ENCODE measurements at regions not wholly inside any gene's neighbourhood (a gene's known extent, or its start where the extent isn't known, plus 50 kb on each side); places are given as distances from the start of the nearest gene placed in this dataset.

GRCh38 chr11:80103142-80103859, 662.5 kb upstream of the TENM4 start:
- DNase-seq (ENCODE audit: low read depth, low spot score): no peak

- no peak for DNase-seq (ENCODE audit: low read depth, low spot score)
Observed at GRCh38 chr11:80097146-80097545, 656.3 kb upstream of the TENM4 start.

- DNase-seq (ENCODE audit: low read depth, low spot score): no peak
Observed at GRCh38 chr11:80096736-80097135, 655.9 kb upstream of the TENM4 start.

- no peak for DNase-seq (ENCODE audit: low read depth, low spot score)
Observed at GRCh38 chr11:80086496-80087055, 645.7 kb upstream of the TENM4 start.

- DNase-seq (ENCODE audit: low read depth, low spot score): no peak
Observed at GRCh38 chr11:80085563-80085962, 644.7 kb upstream of the TENM4 start.

- no peak for DNase-seq (ENCODE audit: low read depth, low spot score)
Observed at GRCh38 chr11:80084608-80085007, 643.8 kb upstream of the TENM4 start.

GRCh38 chr11:80083531-80083951, 642.7 kb upstream of the TENM4 start:
- no peak for DNase-seq (ENCODE audit: low read depth, low spot score)

- DNase-seq (ENCODE audit: low read depth, low spot score): no peak
Observed at GRCh38 chr11:80082406-80082805, 641.6 kb upstream of the TENM4 start.

- DNase-seq (ENCODE audit: low read depth, low spot score): no peak
Observed at GRCh38 chr11:80077113-80077512, 636.3 kb upstream of the TENM4 start.

GRCh38 chr11:80074837-80075236, 634.0 kb upstream of the TENM4 start:
- no peak for DNase-seq (ENCODE audit: low read depth, low spot score)

GRCh38 chr11:80066291-80066690, 625.5 kb upstream of the TENM4 start:
- DNase-seq (ENCODE audit: low read depth, low spot score): no peak

GRCh38 chr11:80065086-80065485, 624.3 kb upstream of the TENM4 start:
- no peak for DNase-seq (ENCODE audit: low read depth, low spot score)

GRCh38 chr11:80061056-80061455, 620.2 kb upstream of the TENM4 start:
- no peak for DNase-seq (ENCODE audit: low read depth, low spot score)

- no peak for DNase-seq (ENCODE audit: low read depth, low spot score)
Observed at GRCh38 chr11:80054582-80055165, 613.8 kb upstream of the TENM4 start.

GRCh38 chr11:80048513-80048912, 607.7 kb upstream of the TENM4 start:
- DNase-seq (ENCODE audit: low read depth, low spot score): no peak

GRCh38 chr11:80041136-80042000, 600.5 kb upstream of the TENM4 start:
- DNase-seq (ENCODE audit: low read depth, low spot score): no peak

GRCh38 chr11:80034801-80035200, 594.0 kb upstream of the TENM4 start:
- DNase-seq (ENCODE audit: low read depth, low spot score): no peak

GRCh38 chr11:80031014-80031600, 590.3 kb upstream of the TENM4 start:
- DNase-seq (ENCODE audit: low read depth, low spot score): no peak

GRCh38 chr11:80028998-80029397, 588.2 kb upstream of the TENM4 start:
- DNase-seq (ENCODE audit: low read depth, low spot score): no peak

GRCh38 chr11:80024119-80024518, 583.3 kb upstream of the TENM4 start:
- DNase-seq (ENCODE audit: low read depth, low spot score): no peak

- DNase-seq (ENCODE audit: low read depth, low spot score): no peak
Observed at GRCh38 chr11:80023386-80023785, 582.6 kb upstream of the TENM4 start.

- DNase-seq (ENCODE audit: low read depth, low spot score): no peak
Observed at GRCh38 chr11:80010536-80010935, 569.7 kb upstream of the TENM4 start.
